ENCODE measurements at regions not wholly inside any gene's neighbourhood (a gene's known extent, or its start where the extent isn't known, plus 50 kb on each side); places are given as distances from the start of the nearest gene placed in this dataset.

- TF ChIP-seq EZH2 (IDR thresholded peaks at IDR 0.05; ENCODE audit: insufficient read depth, low read length), result no peak
- no peak for TF ChIP-seq CTCF (IDR thresholded peaks at IDR 0.05; ENCODE audit: insufficient read depth, low read depth, low read length)
Measured at GRCh38 chr15:55014391-55015092, 182.2 kb downstream of the RSL24D1 start.
